HG03064 (cell line): ENCODE measurements at regions not wholly inside any gene's neighbourhood (a gene's known extent, or its start where the extent isn't known, plus 50 kb on each side); places are given as distances from the start of the nearest gene placed in this dataset.
"Not testable (repeated sequence)": the region's sequence is repeated elsewhere in the genome, so short reads cannot be mapped to it uniquely, and the experiment has no call there.

Experiments used
- ATAC-seq: cut with Tn5 transposase; IDR thresholded peaks from one replicate; pipeline ENCODE4 v1.9.1; 2021; ENCODE audit warnings: low read depth; ENCODE audit not compliant: unreplicated experiment

GRCh38 chr18:28425886-28426285 lies 249.0 kb upstream of the CDH2 start:
- ATAC-seq = no peak

GRCh38 chr18:28422577-28422976 lies 245.6 kb upstream of the CDH2 start:
- no peak for ATAC-seq

GRCh38 chr18:28421950-28422349 lies 245.0 kb upstream of the CDH2 start:
- not testable (repeated sequence) for ATAC-seq

- ATAC-seq = no peak
Measured at GRCh38 chr18:28412521-28412920, 235.6 kb upstream of the CDH2 start.

- no peak for ATAC-seq
Measured at GRCh38 chr18:28411806-28412205, 234.9 kb upstream of the CDH2 start.

- ATAC-seq = no peak
Measured at GRCh38 chr18:28409811-28410210, 232.9 kb upstream of the CDH2 start.

- no peak for ATAC-seq
Measured at GRCh38 chr18:28408528-28408927, 231.6 kb upstream of the CDH2 start.

GRCh38 chr18:28407681-28408080 lies 230.8 kb upstream of the CDH2 start:
- no peak for ATAC-seq

- ATAC-seq = no peak
Measured at GRCh38 chr18:28406533-28406932, 229.6 kb upstream of the CDH2 start.

- ATAC-seq = no peak
Measured at GRCh38 chr18:28404694-28405093, 227.8 kb upstream of the CDH2 start.

GRCh38 chr18:28399781-28400362 lies 222.9 kb upstream of the CDH2 start:
- ATAC-seq = no peak

GRCh38 chr18:28398471-28398870 lies 221.5 kb upstream of the CDH2 start:
- ATAC-seq = no peak

GRCh38 chr18:28390022-28390421 lies 213.1 kb upstream of the CDH2 start:
- no peak for ATAC-seq

- ATAC-seq = no peak
Measured at GRCh38 chr18:28382215-28382879, 205.4 kb upstream of the CDH2 start.

- no peak for ATAC-seq
Measured at GRCh38 chr18:28372186-28372585, 195.3 kb upstream of the CDH2 start.

GRCh38 chr18:28366676-28367075 lies 189.7 kb upstream of the CDH2 start:
- ATAC-seq = no peak

GRCh38 chr18:28365411-28365831 lies 188.5 kb upstream of the CDH2 start:
- no peak for ATAC-seq

GRCh38 chr18:28363124-28363523 lies 186.2 kb upstream of the CDH2 start:
- no peak for ATAC-seq

GRCh38 chr18:28359176-28359575 lies 182.2 kb upstream of the CDH2 start:
- no peak for ATAC-seq

- ATAC-seq = no peak
Measured at GRCh38 chr18:28357766-28358401, 181.0 kb upstream of the CDH2 start.

- ATAC-seq = no peak
Measured at GRCh38 chr18:28350821-28351220, 173.9 kb upstream of the CDH2 start.

GRCh38 chr18:28342231-28342630 lies 165.3 kb upstream of the CDH2 start:
- no peak for ATAC-seq
